ENCODE measurements at regions not wholly inside any gene's neighbourhood (a gene's known extent, or its start where the extent isn't known, plus 50 kb on each side); places are given as distances from the start of the nearest gene placed in this dataset.

DNA sequence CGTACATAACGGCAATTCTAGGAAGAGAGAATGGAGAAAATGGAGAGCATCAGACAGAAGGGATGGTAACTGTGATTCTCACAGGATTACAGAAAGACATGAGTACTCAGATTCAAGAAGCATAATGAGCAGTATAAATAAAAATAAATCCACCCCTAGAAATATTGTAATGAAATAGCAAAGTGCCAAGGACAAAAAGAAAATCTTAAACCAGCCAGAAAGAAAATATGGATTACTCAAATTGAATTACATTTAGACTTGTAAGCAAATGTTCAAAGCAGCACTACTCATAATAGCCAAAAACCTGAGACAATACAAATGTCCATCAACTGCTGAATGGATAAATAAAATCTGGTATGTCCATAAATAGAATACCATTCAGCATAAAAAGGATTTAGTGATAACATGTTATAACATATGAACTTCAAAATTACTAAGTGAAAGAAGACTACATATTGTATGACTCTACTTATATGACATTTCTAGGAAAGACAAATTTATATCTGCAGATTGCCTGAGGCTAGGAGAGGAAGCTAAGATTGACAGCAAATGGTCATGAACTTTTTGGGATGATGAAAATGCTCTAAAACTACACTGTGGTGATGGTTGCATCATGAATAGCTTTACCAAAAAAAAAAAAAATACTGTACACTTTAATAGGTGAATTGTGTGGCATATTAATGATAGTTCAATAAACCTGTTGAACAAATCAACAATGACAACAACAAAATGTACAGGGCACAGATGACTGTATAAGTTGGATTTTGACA is 63.4 kb upstream of the SPTBN1 start:
- peak; percentile 19 for DNase-seq

DNA sequence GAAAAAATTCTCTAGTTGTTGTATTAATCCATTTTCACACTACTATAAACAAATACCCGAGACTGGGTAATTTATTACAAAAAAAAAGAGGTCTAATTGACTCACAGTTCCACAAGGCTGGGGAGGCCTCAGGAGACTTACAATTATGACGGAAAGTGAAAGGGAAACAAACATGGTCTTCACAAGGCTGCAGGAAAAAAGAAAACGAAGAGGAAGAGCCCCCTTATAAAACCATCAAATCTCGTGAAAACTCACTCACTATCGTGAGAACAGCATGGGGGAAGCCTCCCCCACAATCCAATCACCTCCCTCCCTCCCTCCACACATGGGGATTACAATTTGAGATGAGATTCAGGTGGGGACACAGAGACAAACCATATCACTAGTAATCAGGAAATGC is 61.7 kb upstream of the SPTBN1 start:
- peak; percentile 63 for DNase-seq

- DNase-seq, result no peak
Observed at GRCh38 chr2:54396107-54396506, 60.0 kb upstream of the SPTBN1 start.

DNA sequence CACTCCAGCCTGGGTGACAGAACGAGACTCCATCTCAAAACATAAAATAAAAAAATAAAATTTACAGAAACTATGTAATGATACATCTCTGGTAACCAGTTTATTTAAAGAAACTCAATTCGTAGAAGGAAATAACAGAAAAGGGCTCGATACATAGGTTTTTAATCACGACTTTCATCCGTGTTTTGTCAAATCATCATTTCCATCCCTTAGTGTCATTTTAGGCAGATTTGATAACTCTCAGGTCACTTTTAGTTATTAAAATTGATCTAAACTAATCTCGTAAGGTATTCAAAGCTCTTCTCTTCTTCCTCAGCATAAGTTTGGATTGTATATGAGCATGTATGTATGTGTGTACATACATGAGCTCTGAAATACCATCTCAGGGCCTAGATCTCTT is 59.3 kb upstream of the SPTBN1 start:
- no peak for DNase-seq

- DNase-seq, result no peak
Observed at GRCh38 chr2:54397426-54397825, 58.7 kb upstream of the SPTBN1 start.

- no peak for DNase-seq
Observed at GRCh38 chr2:54401554-54401953, 54.6 kb upstream of the SPTBN1 start.

DNA sequence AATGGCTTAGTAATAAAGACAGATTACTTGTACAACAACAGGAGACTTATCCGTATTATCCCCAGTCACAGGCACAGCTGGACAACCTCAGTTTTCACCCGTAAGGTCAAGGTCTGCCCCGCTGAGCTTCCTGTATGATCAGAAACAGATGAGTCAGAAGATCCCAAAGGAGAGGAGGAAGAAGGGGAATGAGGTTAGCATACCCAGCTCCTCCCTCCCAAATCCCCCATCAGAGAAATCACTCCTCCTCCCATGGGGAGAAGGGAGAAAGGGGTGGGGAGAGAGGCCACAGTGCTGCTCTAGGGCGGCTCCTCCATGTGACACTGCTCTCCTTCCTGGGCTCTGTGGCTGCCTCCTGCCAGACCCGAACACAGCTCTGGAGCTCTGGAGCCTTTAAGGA is 53.8 kb upstream of the SPTBN1 start:
- no peak for DNase-seq

DNA sequence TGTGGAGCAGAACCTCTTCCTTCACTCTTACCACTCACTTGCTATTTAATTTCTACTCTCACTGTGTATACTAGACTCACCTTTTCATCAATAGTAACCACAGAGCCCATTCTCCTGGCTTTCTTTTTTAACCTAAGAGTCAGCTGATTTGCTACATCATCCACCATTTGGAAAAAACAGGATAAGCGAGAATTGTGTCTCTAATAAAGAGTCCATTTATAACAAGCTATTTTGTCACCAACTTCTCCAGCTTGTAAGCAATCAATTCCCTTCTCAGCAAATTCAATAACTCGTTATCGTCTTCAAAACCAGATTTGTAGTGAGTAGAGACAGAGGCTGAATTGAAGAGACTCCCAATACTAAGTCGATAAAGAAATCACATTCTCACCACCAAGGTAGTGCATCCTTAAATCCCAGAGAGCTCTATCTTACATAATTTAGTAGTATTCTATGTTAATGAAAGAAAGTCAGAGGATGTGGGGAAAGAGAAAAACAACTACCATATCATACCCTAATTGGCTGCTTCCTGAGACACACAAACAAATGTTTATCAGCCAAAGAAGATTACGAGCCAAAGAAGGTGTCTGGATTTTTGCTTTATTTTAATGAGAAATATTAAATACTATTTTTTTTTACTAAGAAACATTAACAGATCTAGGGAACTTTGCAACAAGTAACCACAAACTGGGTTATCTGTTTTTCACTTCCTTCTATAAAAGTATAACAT is 52.5 kb upstream of the SPTBN1 start:
- DNase-seq, result no peak

DNA sequence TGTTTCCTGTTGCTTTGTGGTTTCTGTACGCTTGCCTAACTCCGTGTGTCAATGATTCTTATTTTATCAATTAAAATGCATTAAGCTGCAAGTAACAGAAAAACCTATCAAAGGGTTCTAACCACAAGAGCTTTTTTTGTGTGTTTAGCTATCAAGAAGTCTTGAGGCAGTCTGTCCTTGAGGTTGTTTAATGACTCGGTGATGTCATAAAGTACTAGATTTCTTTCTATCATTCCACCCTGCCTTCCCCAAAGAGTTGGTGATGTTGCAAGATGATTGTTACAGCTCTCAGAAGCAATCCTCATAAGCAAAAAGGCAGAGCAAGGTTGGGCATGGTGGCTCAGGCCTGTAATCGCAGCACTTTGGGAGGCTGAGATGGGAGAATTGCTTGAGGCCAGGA is 51.9 kb upstream of the SPTBN1 start:
- peak; percentile 36 for DNase-seq

- DNase-seq, result no peak
Observed at GRCh38 chr2:54406031-54406430, 50.1 kb upstream of the SPTBN1 start.
